GM12878 (cell line): ENCODE measurements at regions not wholly inside any gene's neighbourhood (a gene's known extent, or its start where the extent isn't known, plus 50 kb on each side); places are given as distances from the start of the nearest gene placed in this dataset.

ENCODE experiments used
- ATAC-seq: fragments of 200-7000 bp; cut with Tn5 transposase; 3 replicates; pipeline ENCODE4 v1.9.1; 2020; ENCODE audit warnings: mild to moderate bottlenecking, moderate library complexity
- BruUV-seq: library from RNA; stranded (reverse); fragments of 400-500 nt; replicated peaks from 2 replicates; lab custom pipeline; 2021; lab: Mats Ljungman, UMichigan
- CTCF ChIA-PET: fragments of 300-600 bp; sonication (Branson Sonifier 250); formaldehyde crosslinking; extraction: SDS; loops from one replicate; lab custom pipeline; 2021; ENCODE audit warnings: inconsistent platforms; lab: Yijun Ruan, JAX
- POLR2A ChIA-PET: fragments of 350-600 bp; formaldehyde crosslinking; extraction: SDS; loops from one replicate; lab custom pipeline; 2021; ENCODE audit warnings: inconsistent platforms; lab: Charles Lee
- RAD21 ChIA-PET: fragments of 300-600 bp; sonication (Branson Sonifier 250); formaldehyde crosslinking; loops from one replicate; lab custom pipeline; 2023; ENCODE audit warnings: antibody characterized with exemption; ENCODE audit not compliant: unreplicated experiment; lab: Charles Lee
- SMC1A ChIA-PET: fragments of 300-600 bp; sonication (Branson Sonifier 250); formaldehyde crosslinking; loops from one replicate; lab custom pipeline; 2023; ENCODE audit not compliant: unreplicated experiment, uncharacterized antibody; lab: Charles Lee
- DNase-seq: peaks from one replicate; pipeline ENCODE4 v3.0.0-alpha.2; 2011; ENCODE audit warnings: low read depth, low spot score
- FAIRE-seq: peaks from 3 replicates; lab custom pipeline; 2011; peaks lifted over from hg19 to GRCh38; lab: Jason Lieb, UNC
- H2AFZ ChIP-seq: 2 replicates; pipeline ENCODE4 v1.6.0; 2011; ENCODE audit warnings: low read depth, low read length, control low read depth; ENCODE audit not compliant: control insufficient read depth
- H3K27ac ChIP-seq: 2 replicates; pipeline ENCODE4 v1.5.1; 2011; ENCODE audit warnings: control low read depth; ENCODE audit not compliant: control insufficient read depth, insufficient read depth
- H3K27me3 ChIP-seq, 2 experiments: replicated peaks in 1 of 2; 2 replicates each; pipeline versions ENCODE4 v1.6.0 to v1.6.1; 2011; ENCODE audit warnings: low read length in 1 of 2; ENCODE audit not compliant: control insufficient read depth in 2 of 2, insufficient read depth in 2 of 2
- H3K36me3 ChIP-seq, 2 experiments: 2 replicates each; pipeline ENCODE4 v1.5.1; 2011; ENCODE audit warnings: low read length in 1 of 2; ENCODE audit not compliant: control insufficient read depth in 2 of 2, insufficient read depth in 2 of 2
- H3K4me1 ChIP-seq: 2 replicates; pipeline ENCODE4 v1.6.1; 2011; ENCODE audit warnings: mild to moderate bottlenecking, low read length, moderate library complexity, mixed read lengths; ENCODE audit not compliant: control insufficient read depth, insufficient read depth
- H3K4me2 ChIP-seq: 2 replicates; pipeline ENCODE4 v1.6.0; 2011; ENCODE audit warnings: control low read depth; ENCODE audit not compliant: control insufficient read depth, insufficient read depth
- H3K4me3 ChIP-seq: fragments of 200-600 bp; sonication (generic); 2 replicates; pipeline ENCODE4 v1.5.1; 2016
- H3K79me2 ChIP-seq: 2 replicates; pipeline ENCODE4 v1.6.0; 2011; ENCODE audit warnings: low read length; ENCODE audit not compliant: control insufficient read depth, insufficient read depth
- H3K9ac ChIP-seq: 2 replicates; pipeline ENCODE4 v1.8.0; 2011; ENCODE audit warnings: low read length, control low read depth, mixed read lengths; ENCODE audit not compliant: control insufficient read depth, insufficient read depth
- H3K9me3 ChIP-seq: replicated peaks from 3 replicates; pipeline ENCODE4 v1.5.1; 2011; ENCODE audit warnings: mild to moderate bottlenecking, low read length; ENCODE audit not compliant: control insufficient read depth, insufficient read depth
- H4K20me1 ChIP-seq: 2 replicates; pipeline ENCODE4 v1.6.0; 2011; ENCODE audit not compliant: control insufficient read depth, insufficient read depth
- ATF2 ChIP-seq: IDR thresholded peaks from 2 replicates; pipeline ENCODE4 v1.6.1; 2012; ENCODE audit warnings: low read length, inconsistent platforms
- ATF7 ChIP-seq: fragments of 450-650 bp; IDR thresholded peaks from 2 replicates; pipeline ENCODE4 v1.6.1; 2016; ENCODE audit warnings: low read depth, mild to moderate bottlenecking
- BHLHE40 ChIP-seq, 2 experiments: fragments of 450-650 bp in 1 of 2; IDR thresholded peaks; 2 replicates each; pipeline ENCODE4 v1.6.1; 2011 to 2017; ENCODE audit warnings: low read depth in 2 of 2, borderline replicate concordance in 1 of 2, improper control_type of control experiment in 1 of 2, low read length in 1 of 2, mild to moderate bottlenecking in 1 of 2
- BRCA1 ChIP-seq: IDR thresholded peaks from 2 replicates; pipeline ENCODE4 v1.6.1; 2011; ENCODE audit warnings: low read depth, low read length, improper control_type of control experiment
- CBFB ChIP-seq: IDR thresholded peaks from 2 replicates; pipeline ENCODE4 v1.6.1; 2016; ENCODE audit warnings: antibody characterized with exemption, low read depth
- CHD4 ChIP-seq: fragments of 200-600 bp; sonication (generic); IDR thresholded peaks from 2 replicates; pipeline ENCODE4 v1.6.1; 2016; ENCODE audit warnings: mild to moderate bottlenecking
- E2F8 ChIP-seq: fragments of 450-650 bp; IDR thresholded peaks from 2 replicates; pipeline ENCODE4 v1.6.1; 2018; ENCODE audit warnings: mild to moderate bottlenecking, low read depth, moderate library complexity; ENCODE audit not compliant: partially characterized antibody
- FOS ChIP-seq: IDR thresholded peaks from 3 replicates; pipeline ENCODE4 v1.6.1; 2011; ENCODE audit warnings: borderline replicate concordance; ENCODE audit not compliant: insufficient read length; ENCODE audit errors: extremely low read depth
- KDM1A ChIP-seq: fragments of 200-600 bp; sonication (generic); IDR thresholded peaks from 2 replicates; pipeline ENCODE4 v1.6.1; 2016; ENCODE audit warnings: borderline replicate concordance
- NR2C1 ChIP-seq: fragments of 450-650 bp; IDR thresholded peaks from 2 replicates; pipeline ENCODE4 v1.6.1; 2017; ENCODE audit warnings: antibody characterized with exemption, mild to moderate bottlenecking, moderate library complexity
- POLR2AphosphoS5 ChIP-seq: IDR thresholded peaks from 2 replicates; pipeline ENCODE4 v1.6.1; 2011; ENCODE audit warnings: mild to moderate bottlenecking, low read length, inconsistent platforms
- SRF ChIP-seq, 2 experiments: IDR thresholded peaks; 2 replicates each; pipeline ENCODE4 v1.6.1; 2011; ENCODE audit warnings: low read depth in 2 of 2, low read length in 2 of 2, mild to moderate bottlenecking in 1 of 2, moderate library complexity in 1 of 2
- STAT3 ChIP-seq: IDR thresholded peaks from 2 replicates; pipeline ENCODE4 v1.6.1; 2011; ENCODE audit warnings: low read depth, low read length, improper control_type of control experiment
- SUZ12 ChIP-seq: fragments of 200-600 bp; sonication (generic); IDR thresholded peaks from one replicate; pipeline ENCODE4 v1.6.1; 2018; ENCODE audit warnings: antibody characterized with exemption, mild to moderate bottlenecking; ENCODE audit not compliant: unreplicated experiment
- WRNIP1 ChIP-seq: IDR thresholded peaks from 2 replicates; pipeline ENCODE4 v1.6.1; 2011; ENCODE audit warnings: low read depth, low read length, improper control_type of control experiment, borderline replicate concordance
- YBX1 ChIP-seq: fragments of 450-650 bp; IDR thresholded peaks from 2 replicates; pipeline ENCODE4 v1.6.1; 2016; ENCODE audit warnings: antibody characterized with exemption
- ZBED1 ChIP-seq: IDR thresholded peaks from 2 replicates; pipeline ENCODE4 v1.6.1; 2016; ENCODE audit warnings: borderline replicate concordance
- ZNF24 ChIP-seq: fragments of 450-650 bp; IDR thresholded peaks from 2 replicates; pipeline ENCODE4 v1.6.1; 2017; ENCODE audit warnings: antibody characterized with exemption, mild to moderate bottlenecking
- WGBS: methylation state at CpG from one replicate; pipeline ENCODE4 v1.1.6; 2016; ENCODE audit warnings: low lambda C conversion rate; ENCODE audit not compliant: insufficient replicate concordance, insufficient coverage; ENCODE audit errors: missing lambda C conversion rate; 5-methylcytosine and 5-hydroxymethylcytosine counted together
- in situ Hi-C: fragments of 300-500 bp; cut with MboI; formaldehyde crosslinking; loops from 9 replicates; pipeline ENCODE4 v1.14.3; 2018; ENCODE audit warnings: mixed read lengths
- intact Hi-C: fragments of 100-400 bp; cut with micrococcal nuclease; formaldehyde crosslinking; loops from one replicate; pipeline ENCODE4 v1.14.2; 2022; ENCODE audit not compliant: unreplicated experiment

GRCh38 chr2:150609831-150610582 lies 122.5 kb upstream of the RND3 start:
- no peak overlapping the region for H3K27ac ChIP-seq
- intact Hi-C loops, result loop anchor here (2.0 kb wide), 2 partner anchors 123 to 1013 kb away; partner anchors contain the start of gene RND3
- H3K27me3 ChIP-seq, result no peaks in the 10 kb centered on the region
- DNase-seq (no peak), ATAC-seq (no peak), FAIRE-seq (no peak)
- ChIA-PET CTCF (interaction anchor here (0.8 to 3.2 kb wide), 22 partner anchors 9 to 1024 kb away, joined by 3 to 31 read pairs (median 4); no protein-coding TSS in a partner anchor), POLR2A (no interaction called here), RAD21 (interaction anchor here (0.6 to 3.1 kb wide), 11 partner anchors 9 to 1011 kb away, joined by 3 to 25 read pairs (median 5); no protein-coding TSS in a partner anchor), SMC1A (interaction anchor here (0.9 to 4.1 kb wide), 20 partner anchors 9 to 207 kb away, joined by 3 to 21 read pairs (median 4); no protein-coding TSS in a partner anchor)
- no peak overlapping the region for H3K4me2 ChIP-seq
- H3K9me3 ChIP-seq, result no peaks in the 10 kb centered on the region
- H3K9ac ChIP-seq, result no peak overlapping the region
- in situ Hi-C loops, result loop anchor here (10.0 kb wide), 1 partner anchor 1015 kb away; no protein-coding TSS in a partner anchor
- H2AFZ ChIP-seq, result no peak overlapping the region
- H4K20me1 ChIP-seq, result no peaks in the 10 kb centered on the region
- BruUV-seq, result no TSS peak
- no peaks in the 10 kb centered on the region for H3K36me3 ChIP-seq
- no peaks in the 10 kb centered on the region for H3K79me2 ChIP-seq
- WGBS, result 43% methylated on average over 4 of the region's 4 CpGs
- H3K4me3 ChIP-seq, result no peak overlapping the region
- no peaks in the 10 kb centered on the region for H3K4me1 ChIP-seq
- TF ChIP-seq CBFB (no peak), ZBED1 (no peak), KDM1A (no peak), ATF7 (no peak), STAT3 (no peak), POLR2AphosphoS5 (no peak), SUZ12 (no peak), BRCA1 (no peak), YBX1 (no peak), SRF (IDR thresholded peaks at IDR 0.05; ENCODE audit: low read depth in 2 of 2, low read length in 2 of 2) (no peak), WRNIP1 (no peak), CHD4 (no peak), E2F8 (no peak), BHLHE40 (IDR thresholded peaks at IDR 0.05; ENCODE audit: borderline replicate concordance in 1 of 2, low read depth in 2 of 2, low read length in 1 of 2) (no peak), FOS (no peak), NR2C1 (no peak), ZNF24 (no peak), ATF2 (no peak)
